ENCODE measurements at regions not wholly inside any gene's neighbourhood (a gene's known extent, or its start where the extent isn't known, plus 50 kb on each side); places are given as distances from the start of the nearest gene placed in this dataset.

DNA sequence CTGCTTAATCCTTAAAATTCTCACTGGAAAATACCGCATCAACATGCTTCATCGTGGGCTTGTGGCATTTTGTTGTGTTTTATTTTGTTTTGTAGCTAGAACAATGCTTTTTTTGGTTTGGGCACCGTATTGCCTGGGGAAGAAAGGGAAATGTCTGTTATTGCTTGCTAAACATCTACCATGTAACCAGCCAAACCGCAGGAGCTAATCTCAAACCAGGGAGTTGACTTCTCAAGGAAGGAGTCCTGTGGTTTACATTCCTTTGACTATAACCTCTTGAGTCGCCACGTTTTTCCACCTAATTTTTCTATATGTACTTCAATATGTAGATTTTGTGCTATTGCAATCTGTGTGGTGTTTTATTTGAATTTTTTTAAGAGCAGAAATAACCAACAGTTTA, 593.5 kb upstream of the SOX9 start (continued):
- TF ChIP-seq MAFK (IDR thresholded peaks at IDR 0.05; ENCODE audit: low read depth, low read length) (no peak), PHF8 (conservative IDR thresholded peaks at IDR 0.05; ENCODE audit: low read depth, low read length) (no peak), POU5F1 (IDR thresholded peaks at IDR 0.05; ENCODE audit: low read depth, low read length) (no peak)
